Uterus (tissue), 3 donors: ENCODE measurements at regions not wholly inside any gene's neighbourhood (a gene's known extent, or its start where the extent isn't known, plus 50 kb on each side); places are given as distances from the start of the nearest gene placed in this dataset.
"Not testable (repeated sequence)": the region's sequence is repeated elsewhere in the genome, so short reads cannot be mapped to it uniquely, and the experiment has no call there.

Experiments
- DNase-seq, 2 donors: peaks; one replicate each; pipeline ENCODE4 v3.0.0-alpha.2; 2019 to 2020
- H3K27ac ChIP-seq, 2 donors: fragments of 200-600 bp; sonication (generic); 1 replicate in 1 of 2; 2 replicates in 1 of 2; pipeline ENCODE4 v1.5.1; 2016 to 2018
- H3K27me3 ChIP-seq, 2 donors: fragments of 200-600 bp; sonication (generic); one replicate each; pipeline ENCODE4 v1.5.1; 2018 to 2019; ENCODE audit warnings: control low read depth in 1 of 2
- H3K36me3 ChIP-seq, 2 donors: fragments of 200-600 bp; sonication (generic); one replicate each; pipeline ENCODE4 v1.5.1; 2019; ENCODE audit warnings: control low read depth in 1 of 2
- H3K4me1 ChIP-seq, 2 donors: fragments of 200-600 bp; sonication (generic); one replicate each; pipeline ENCODE4 v1.5.1; 2018 to 2019; ENCODE audit warnings: control low read depth in 1 of 2
- H3K4me3 ChIP-seq, 2 donors: fragments of 200-600 bp; sonication (generic); 1 replicate in 1 of 2; 2 replicates in 1 of 2; pipeline ENCODE4 v1.5.1; 2018 to 2019; ENCODE audit warnings: mild to moderate bottlenecking in 1 of 2
- H3K9me3 ChIP-seq, 2 donors: fragments of 200-600 bp; sonication (generic); one replicate each; pipeline ENCODE4 v1.5.1; 2019; ENCODE audit warnings: control low read depth in 1 of 2
- CTCF ChIP-seq, 4 experiments: fragments of 200-600 bp in 2 of 4; fragments of 450-650 bp in 2 of 4; sonication (generic) in 2 of 4; IDR thresholded peaks; one replicate each; pipeline ENCODE4 v1.5.1; 2016 to 2019; ENCODE audit warnings: antibody characterized with exemption in 4 of 4, mild to moderate bottlenecking in 2 of 4, moderate library complexity in 1 of 4
- POLR2A ChIP-seq, 2 donors: fragments of 450-650 bp; IDR thresholded peaks; one replicate each; pipeline ENCODE4 v1.6.1; 2016; ENCODE audit warnings: antibody characterized with exemption in 2 of 2, mild to moderate bottlenecking in 1 of 2, moderate library complexity in 1 of 2
- intact Hi-C: fragments of 100-400 bp; cut with DNase I; formaldehyde crosslinking; loops from one replicate; pipeline ENCODE4 v1.15.1; 2023; ENCODE audit warnings: low total_unique reads
- donor health status: DM: yes; HTN: yes; CAD: no.

DNA sequence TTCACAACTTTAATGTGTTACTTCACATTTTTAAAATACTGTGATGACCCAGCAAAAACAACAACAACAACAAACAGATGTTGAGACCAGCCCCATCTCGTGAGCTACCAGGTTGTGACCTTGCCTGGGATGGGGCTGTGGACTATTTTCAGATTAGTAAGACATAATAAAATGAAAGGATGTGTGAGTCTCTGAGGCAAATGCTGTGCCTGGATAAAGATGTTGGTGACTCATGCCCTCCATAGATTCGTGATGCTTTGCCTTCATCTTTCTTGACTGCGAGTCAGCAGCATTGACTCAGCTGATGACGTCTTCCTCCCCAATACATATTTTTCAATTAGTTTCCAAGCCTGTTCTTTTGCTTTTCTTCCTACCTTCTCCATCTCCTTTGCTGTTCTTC lies 453.0 kb upstream of the CFAP20DC start:
- Histone ChIP-seq H3K36me3 (no peaks in the 10 kb centered on the region), H3K4me3 (no peak overlapping the region), H3K9me3 (no peaks in the 10 kb centered on the region), H3K27me3 (no peaks in the 10 kb centered on the region), H3K4me1 (no peaks in the 10 kb centered on the region), H3K27ac (no peak overlapping the region)
- DNase-seq = no peak
- intact Hi-C loops = no loop called here
- TF ChIP-seq CTCF (IDR thresholded peaks at IDR 0.05) (no peak), POLR2A (IDR thresholded peaks at IDR 0.05) (no peak)

- intact Hi-C loops = no loop called here
- Histone ChIP-seq H3K27me3 (no peaks in the 10 kb centered on the region), H3K9me3 (no peaks in the 10 kb centered on the region), H3K27ac (no peak overlapping the region), H3K4me1 (no peaks in the 10 kb centered on the region), H3K4me3 (no peak overlapping the region), H3K36me3 (no peaks in the 10 kb centered on the region)
- DNase-seq = no peak
- no peak for TF ChIP-seq POLR2A (IDR thresholded peaks at IDR 0.05)
These were observed 450.1 kb upstream of the CFAP20DC start for GRCh38 chr3:59499954-59500353.

DNA sequence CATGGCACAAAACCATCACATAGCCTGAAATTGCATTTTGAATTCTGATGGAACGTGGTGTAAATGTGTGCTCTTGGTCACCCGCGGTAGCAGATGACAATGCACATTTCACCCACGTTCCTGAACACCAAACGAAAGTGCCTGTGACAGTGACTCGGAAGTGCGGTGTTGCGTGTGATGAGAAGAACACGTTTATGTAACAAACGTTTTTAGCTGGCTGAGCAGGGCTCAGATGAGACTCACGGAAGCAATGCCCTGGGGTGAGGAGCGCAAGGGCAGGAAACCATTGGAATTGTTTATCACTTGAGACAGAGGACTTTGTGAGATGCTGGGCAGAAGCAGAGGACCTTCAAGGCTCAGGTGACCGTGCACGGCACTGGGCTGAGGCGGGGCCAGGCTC lies 449.2 kb upstream of the CFAP20DC start:
- Histone ChIP-seq H3K27ac (no peak overlapping the region), H3K27me3 (no peaks in the 10 kb centered on the region), H3K36me3 (no peaks in the 10 kb centered on the region), H3K4me1 (no peaks in the 10 kb centered on the region), H3K4me3 (no peak overlapping the region), H3K9me3 (no peaks in the 10 kb centered on the region)
- intact Hi-C loops = no loop called here
- no peak for DNase-seq
- no peak for TF ChIP-seq POLR2A (IDR thresholded peaks at IDR 0.05)
- TF ChIP-seq CTCF (IDR thresholded peaks at IDR 0.05) = no peak

- Histone ChIP-seq H3K27ac (no peak overlapping the region), H3K4me1 (no peaks in the 10 kb centered on the region), H3K36me3 (no peaks in the 10 kb centered on the region), H3K27me3 (no peaks in the 10 kb centered on the region), H3K4me3 (no peak overlapping the region), H3K9me3 (no peaks in the 10 kb centered on the region)
- no peak for TF ChIP-seq POLR2A (IDR thresholded peaks at IDR 0.05)
- no peak for TF ChIP-seq CTCF (IDR thresholded peaks at IDR 0.05)
- no peak for DNase-seq
- intact Hi-C loops = no loop called here
These were observed 446.4 kb upstream of the CFAP20DC start for GRCh38 chr3:59496250-59496649.

DNA sequence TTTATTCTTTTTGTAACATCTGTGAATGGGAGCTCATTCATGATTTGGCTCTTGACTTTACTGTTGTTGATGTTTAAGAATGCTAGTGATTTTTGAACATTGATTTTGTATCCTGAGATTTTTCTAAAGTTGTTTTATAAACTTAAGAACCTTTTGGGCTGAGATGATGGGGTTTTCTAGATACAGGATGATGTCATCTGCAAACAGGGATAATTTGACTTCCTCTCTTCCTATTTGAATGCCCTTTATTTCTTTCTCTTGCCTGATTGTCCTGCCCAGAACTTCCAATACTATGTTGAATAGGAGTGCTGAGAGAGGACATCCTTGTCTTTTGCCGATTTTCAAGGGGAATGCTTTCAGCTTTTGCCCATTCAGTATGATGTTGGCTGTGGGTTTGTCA lies 445.1 kb upstream of the CFAP20DC start:
- DNase-seq, H3K9me3 ChIP-seq, H3K4me1 ChIP-seq, H3K4me3 ChIP-seq, intact Hi-C loops, H3K27ac ChIP-seq, H3K27me3 ChIP-seq, H3K36me3 ChIP-seq: not testable (repeated sequence)

DNA sequence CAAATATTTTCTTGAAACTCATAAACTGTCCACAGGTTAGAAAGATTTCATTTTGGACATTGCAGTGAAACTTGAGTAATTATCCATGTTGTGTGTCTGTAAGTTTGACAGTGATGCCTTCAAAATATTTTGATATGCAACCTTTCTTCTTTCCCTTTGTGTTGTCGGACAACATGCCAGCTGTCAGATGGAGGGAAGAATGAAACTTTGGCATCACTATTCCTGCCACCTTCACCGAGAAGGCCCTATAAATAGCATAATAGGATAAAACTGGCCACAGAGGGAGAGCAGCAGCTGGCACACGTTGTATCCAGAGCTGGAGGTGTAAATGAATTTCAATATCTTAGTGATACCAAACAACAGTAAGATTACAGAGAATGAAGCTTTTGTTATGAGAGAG lies 436.7 kb upstream of the CFAP20DC start:
- TF ChIP-seq CTCF (IDR thresholded peaks at IDR 0.05) (no peak), POLR2A (IDR thresholded peaks at IDR 0.05) (no peak)
- intact Hi-C loops = no loop called here
- DNase-seq = no peak
- H3K36me3 ChIP-seq = no peaks in the 10 kb centered on the region
- H3K27ac ChIP-seq = no peak overlapping the region
- no peak overlapping the region for H3K4me3 ChIP-seq
- no peaks in the 10 kb centered on the region for H3K4me1 ChIP-seq
- H3K27me3 ChIP-seq = no peaks in the 10 kb centered on the region
- no peaks in the 10 kb centered on the region for H3K9me3 ChIP-seq
